Sciatic nerve (tissue), 2 donors: ENCODE measurements at regions not wholly inside any gene's neighbourhood (a gene's known extent, or its start where the extent isn't known, plus 50 kb on each side); places are given as distances from the start of the nearest gene placed in this dataset.
"Not testable (repeated sequence)": the region's sequence is repeated elsewhere in the genome, so short reads cannot be mapped to it uniquely, and the experiment has no call there.

ENCODE experiments used
- ATAC-seq: fragments of 200-7000 bp; cut with Tn5 transposase; one replicate; pipeline ENCODE4 v1.9.1; 2020; ENCODE audit warnings: mild to moderate bottlenecking, moderate library complexity
- DNase-seq: peaks from one replicate; pipeline ENCODE4 v3.0.0-alpha.2; 2020; ENCODE audit warnings: low spot score
- intact Hi-C: fragments of 100-400 bp; cut with DNase I; formaldehyde crosslinking; loops from one replicate; pipeline ENCODE4 v1.14.2; 2022
- donor health status: DM: no; HTN: no; CAD: no.
- donor health status: DM: no; HTN: no; CAD: no.

DNA sequence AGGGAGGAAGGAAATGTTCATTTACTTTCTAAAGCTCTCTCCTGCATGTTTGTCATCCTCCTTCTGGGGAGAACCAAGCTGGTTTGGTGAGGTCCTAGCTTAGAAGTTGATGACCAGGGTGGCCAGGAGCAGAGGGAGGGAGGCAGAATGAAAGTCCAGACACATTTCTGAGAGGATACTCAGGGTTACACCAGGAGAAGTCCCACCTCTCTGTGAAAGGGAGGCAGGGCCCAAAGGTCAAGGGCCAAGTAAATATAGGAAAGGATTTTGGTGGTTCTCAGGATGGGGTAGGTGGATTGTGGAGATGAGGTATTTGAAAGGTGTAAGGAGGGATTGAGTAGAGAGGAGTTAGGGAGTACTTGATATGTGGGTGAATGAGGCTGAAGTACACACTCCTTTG, 58.0 kb upstream of the FBXO11 start:
- ATAC-seq (no peak), DNase-seq (no peak)
- intact Hi-C loops: no loop called here

DNA sequence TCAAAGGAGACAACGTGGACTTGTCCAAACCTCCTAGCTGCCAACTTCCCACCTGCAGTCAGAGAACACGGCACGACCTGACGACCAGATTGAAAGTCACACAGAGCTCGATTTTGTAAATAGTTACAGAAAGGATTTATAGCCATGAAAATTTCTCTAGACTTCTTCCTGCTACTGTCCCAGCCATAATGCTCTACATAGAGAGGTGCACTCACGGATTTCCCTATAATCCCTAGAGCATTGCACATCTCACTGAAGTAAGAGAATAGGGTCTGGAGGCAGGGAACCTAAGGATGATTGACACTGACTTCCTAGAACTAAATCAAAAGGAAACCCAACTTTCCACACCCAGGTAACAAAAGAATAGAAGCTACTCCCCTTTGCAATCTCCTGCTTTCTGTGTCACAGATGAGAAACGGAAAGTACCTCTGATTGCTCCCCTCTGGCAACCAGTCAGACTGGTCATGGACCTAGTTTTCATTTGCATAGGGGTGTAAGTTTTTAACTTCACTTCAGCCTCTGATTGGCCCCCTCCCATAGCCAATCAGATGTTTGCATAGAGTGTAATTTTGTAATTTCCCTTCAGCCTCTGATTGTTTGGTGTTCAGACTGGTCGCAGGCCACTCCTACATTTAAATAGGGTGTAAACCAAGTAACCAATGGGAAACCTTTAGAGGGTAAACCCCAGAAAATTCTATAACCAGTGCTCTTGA, 58.6 kb upstream of the FBXO11 start:
- no peak for DNase-seq
- ATAC-seq: no peak
- intact Hi-C loops: no loop called here

DNA sequence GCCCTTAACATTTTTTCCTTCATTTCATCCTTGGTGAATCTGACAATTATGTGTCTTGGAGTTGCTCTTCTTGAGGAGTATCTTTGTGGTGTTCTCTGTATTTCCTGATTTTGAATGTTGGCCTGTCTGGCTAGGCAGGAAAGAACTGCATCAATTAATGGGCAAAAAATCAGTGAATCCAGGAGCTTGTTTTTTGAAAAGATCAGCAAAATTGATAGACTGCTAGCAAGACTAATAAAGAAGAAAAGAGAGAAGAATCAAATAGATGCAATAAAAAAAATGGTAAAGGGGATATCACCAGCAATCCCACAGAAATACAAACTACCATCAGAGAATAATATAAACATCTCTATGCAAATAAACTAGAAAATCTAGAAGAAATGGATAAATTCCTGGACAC, 70.4 kb upstream of the FBXO11 start:
- ATAC-seq, intact Hi-C loops, DNase-seq: not testable (repeated sequence)

DNA sequence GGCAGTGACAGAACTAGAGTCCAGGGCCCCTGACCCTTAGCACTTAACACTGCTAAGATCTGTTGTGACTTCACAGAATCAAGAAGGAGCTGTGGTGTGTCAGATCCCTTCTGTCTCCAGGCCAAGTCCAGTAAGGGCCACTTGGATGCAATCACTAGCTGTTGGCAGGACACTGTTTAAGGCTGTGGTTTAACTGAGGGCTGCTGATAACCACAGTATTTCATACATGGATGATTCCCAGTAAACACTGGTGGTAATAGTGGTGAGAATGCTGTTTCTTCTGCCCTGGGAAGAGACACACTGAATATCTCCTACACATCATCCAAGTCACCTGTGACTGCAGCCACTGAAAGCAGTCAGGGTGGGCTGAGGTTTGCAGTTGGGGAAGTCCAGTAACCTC, 77.7 kb upstream of the FBXO11 start:
- no peak for DNase-seq
- no peak for ATAC-seq
- intact Hi-C loops: no loop called here

DNA sequence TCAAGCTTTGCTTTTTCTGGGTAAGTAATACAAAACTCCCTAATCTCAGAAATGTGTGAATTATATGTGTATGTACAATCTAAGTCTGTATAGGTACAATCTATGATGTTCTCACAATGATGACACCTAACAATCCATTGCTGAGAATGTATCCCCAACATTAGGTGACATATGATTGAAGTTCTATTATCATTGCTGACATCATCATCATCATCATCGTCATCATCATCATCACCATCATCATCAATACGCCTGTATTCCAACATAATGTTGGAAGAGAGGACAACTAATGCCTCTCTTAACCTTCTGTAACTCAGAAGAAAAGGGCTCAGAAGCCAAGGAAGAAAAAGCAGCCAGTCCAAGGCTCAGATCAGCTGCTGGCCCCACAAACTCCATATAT, 84.2 kb upstream of the FBXO11 start:
- no peak for DNase-seq
- ATAC-seq: no peak
- intact Hi-C loops: no loop called here

DNA sequence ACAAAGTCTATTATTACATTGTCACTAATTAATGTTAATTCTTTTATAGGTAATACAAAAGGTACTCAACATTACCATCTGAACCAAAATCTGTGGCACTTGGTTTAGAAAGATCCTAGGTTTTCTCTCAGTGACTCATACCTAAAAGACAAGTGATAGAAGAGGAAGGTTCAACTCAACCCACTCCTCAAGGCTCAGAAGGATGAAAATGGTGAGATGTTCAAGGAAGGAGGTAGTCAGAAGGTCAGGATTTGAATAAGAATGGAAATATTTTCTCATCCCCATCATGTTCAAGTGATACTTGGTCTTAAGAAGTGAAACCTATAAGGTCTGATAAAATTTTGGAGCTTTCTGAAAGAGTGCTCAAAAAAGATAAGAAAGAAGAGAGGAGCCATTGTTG, 86.4 kb upstream of the FBXO11 start:
- no peak for DNase-seq
- no peak for ATAC-seq
- intact Hi-C loops: no loop called here

DNA sequence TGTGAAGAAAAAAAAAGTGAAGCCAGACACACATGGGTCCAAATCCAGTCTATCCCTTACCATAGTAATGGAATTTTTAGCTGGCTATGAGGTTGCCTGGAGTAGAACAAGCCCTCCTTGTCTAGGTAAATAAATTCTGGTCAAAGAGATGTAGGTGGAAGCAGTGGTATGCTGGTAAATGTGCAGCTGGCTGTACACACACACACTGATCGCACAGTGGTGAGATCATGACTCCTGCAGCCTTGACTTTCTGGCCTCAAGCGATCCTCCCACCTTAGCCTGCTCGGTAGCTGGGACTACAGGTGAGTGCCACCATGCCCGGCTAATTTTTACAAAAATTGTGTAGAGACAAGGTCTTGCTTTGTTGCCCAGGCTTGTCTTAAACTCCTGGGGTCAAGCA, 90.5 kb upstream of the FBXO11 start:
- ATAC-seq (no peak), DNase-seq (no peak)
- intact Hi-C loops: no loop called here

DNA sequence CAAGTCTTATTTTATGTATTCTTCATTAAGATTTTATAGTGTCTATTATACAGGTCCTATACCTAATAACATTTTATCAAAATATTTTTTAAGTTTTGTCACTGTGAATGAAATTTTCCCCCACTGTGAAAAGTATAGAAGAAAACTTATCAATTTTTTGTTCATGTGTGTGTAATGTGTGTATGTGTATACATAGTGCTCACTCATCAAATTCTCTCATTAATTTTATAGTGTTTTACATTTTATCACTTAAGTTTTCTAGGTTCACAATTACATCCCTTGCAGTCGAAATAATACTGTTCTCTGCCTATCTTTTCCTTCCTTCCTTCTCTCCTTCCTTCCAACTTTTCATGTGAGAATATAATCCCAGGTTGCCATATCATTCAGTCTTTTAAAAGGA, 93.2 kb upstream of the FBXO11 start:
- DNase-seq (no peak), ATAC-seq (no peak)
- intact Hi-C loops: no loop called here

DNA sequence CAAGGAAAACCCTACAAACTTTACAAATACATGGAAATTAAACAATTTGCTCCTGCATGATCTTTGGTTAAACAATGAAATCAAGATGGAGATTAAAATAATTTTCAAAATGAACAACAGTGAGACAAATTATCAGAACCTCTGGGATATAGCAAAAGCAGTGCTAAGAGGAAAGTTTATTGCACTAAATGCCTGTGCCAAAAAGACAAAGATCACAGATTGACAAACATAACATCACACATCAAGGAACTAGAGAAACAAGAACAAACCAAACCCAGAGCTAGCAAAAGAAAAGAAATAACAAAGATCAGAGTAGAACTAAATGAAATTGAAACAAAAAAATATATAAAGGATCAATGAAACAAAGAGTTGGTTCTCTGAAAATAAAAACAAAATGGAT, 95.2 kb upstream of the FBXO11 start:
- intact Hi-C loops: no loop called here

DNA sequence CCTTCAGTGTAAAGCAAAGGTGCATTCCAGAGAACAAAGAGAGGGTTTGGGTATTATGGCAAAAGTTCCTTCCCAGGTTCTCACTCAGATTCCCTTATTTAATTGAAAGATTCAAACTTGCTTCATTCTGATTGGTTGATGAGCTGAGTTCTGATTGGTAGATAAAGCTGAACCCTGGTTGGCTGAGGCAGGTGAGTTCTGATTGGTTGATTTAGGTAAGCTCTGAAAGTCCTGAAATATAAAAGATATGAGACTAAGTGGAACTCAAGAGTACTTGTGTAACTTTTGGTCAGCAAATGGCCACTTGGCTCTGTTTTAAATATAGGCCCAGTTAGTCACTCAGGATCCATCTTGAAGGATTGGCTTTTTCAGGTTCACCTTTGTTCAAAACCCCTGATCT, 99.8 kb upstream of the FBXO11 start:
- intact Hi-C loops: no loop called here
- DNase-seq: no peak
- no peak for ATAC-seq

More for the DNA sequence above, 95.2 kb upstream of the FBXO11 start:
- ATAC-seq: no peak
- DNase-seq: no peak

DNA sequence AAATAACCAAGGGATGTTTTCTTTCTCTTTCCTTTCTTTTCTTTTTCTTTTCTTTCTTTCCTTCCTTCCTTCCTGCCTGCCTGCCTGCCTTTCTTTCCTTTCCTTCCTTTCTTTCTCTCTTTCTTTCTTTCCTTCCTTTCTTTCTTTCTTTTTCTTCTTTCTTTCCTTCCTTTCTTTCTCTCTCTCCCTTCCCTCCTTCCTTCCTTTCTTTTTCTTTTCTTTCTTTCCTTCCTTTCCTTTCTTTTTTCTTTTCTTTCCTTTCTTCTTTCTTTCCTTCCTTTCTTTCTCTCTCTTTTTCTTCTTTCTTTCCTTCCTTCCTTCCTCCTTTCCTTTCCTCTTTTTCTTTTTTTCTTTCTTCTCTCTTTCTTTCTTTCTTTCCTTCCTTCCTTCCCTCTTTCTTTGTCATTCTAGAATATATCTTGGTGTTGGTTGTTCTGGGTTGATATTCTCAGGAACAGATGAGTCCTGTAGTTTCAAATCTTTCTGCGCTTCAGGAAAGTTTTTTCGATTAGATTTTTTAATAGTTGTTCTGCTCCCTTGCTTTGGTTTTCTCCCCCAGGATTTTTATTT, 101.5 kb upstream of the FBXO11 start:
- no peak for DNase-seq
- no peak for ATAC-seq
- intact Hi-C loops: no loop called here

DNA sequence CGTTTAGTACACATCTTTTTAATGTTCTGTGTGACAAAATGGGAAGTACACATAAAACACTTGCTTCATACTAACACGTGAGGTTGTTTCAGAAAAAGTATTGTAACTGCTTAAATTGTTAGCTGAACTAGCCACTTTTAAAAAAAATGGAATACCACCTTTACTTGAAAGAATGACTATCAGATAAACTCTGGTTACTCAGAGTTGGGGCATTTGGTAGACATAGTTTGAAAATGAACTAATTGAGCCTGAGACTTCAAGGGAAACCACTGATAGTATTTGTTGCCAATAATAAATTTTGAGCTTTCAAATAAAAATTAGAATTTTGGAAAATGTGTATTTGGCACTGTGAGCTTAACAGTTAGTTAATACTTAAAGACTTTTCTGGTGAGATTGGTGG, 103.0 kb upstream of the FBXO11 start:
- DNase-seq (no peak), ATAC-seq (no peak)
- intact Hi-C loops: no loop called here

DNA sequence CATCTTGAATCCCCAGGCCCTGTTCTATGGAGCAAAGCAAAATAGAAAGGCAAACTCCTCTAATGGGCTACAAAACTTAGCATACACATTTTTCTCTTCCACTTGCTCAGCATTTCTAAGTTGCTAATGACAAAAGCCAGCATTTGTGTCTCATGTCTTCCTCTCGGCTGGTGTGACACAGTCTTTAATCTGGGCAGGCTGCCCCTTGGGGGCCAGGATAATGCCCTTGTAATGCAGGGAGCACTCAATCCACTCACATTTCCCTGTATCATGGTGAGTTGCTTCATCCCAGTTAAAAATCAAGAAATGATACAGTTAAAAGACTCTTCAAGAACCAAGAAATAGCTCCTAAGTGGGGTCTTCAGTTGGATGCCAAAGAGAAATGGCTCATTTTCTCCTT, 109.1 kb upstream of the FBXO11 start:
- intact Hi-C loops: no loop called here

DNA sequence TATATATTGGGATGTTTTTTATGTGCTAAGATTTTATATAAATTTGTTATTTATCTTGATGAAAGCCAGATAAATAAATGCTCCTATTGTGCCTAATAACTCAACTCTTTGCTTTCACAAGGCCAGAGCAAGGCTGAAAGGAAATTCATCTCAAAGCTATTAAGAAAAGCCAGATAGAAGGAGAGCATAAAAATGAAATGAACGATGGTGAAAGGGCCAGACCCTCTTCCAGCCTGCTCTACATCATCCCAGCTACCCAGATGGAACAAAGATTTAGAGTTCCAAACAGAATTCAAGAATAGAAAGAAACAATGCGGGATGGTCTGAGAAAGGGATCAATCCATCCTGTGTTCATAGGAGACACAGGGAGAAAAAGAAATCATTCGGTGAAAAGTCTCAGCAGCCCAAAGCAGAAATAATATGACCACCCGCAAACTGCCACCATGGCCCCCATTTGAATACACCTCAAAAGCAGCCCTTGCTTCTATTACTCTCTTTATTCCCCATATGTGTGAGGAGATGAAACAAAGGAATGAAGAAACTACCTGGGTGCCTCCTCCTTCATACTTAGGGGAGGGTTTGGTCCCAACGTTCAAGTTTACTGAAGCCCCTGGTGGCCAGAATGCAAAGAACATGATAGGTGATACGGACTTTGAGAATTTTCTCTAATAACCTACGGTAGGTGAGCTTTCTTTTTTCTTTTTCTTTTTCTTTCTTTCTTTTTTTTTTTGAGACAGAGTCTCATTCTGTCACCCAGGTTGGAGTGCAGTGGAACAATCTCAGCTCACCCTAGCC, 110.1 kb upstream of the FBXO11 start:
- intact Hi-C loops: no loop called here
- ATAC-seq (no peak), DNase-seq (no peak)

More for the DNA sequence above, 109.1 kb upstream of the FBXO11 start:
- DNase-seq: no peak
- no peak for ATAC-seq

DNA sequence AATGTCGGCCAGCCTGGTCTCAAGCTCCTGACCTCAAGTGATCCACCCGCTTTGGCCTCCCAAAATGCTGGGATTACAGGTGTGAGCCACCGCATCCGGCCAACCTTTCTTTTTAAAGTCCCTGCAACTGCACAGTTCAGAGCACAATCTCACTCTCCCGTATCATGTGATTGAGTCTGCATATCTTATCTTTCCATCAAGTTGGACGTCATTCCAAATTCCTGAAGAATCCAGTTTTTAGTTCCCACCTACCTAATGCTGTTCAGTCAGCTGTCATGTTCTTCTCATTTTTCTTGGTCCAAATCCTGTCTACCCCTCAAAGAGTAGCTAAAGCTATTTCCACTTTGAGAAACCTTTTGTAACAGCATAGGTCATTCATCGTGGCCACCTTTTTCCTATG, 110.8 kb upstream of the FBXO11 start:
- ATAC-seq: no peak
- DNase-seq: no peak
- intact Hi-C loops: no loop called here

DNA sequence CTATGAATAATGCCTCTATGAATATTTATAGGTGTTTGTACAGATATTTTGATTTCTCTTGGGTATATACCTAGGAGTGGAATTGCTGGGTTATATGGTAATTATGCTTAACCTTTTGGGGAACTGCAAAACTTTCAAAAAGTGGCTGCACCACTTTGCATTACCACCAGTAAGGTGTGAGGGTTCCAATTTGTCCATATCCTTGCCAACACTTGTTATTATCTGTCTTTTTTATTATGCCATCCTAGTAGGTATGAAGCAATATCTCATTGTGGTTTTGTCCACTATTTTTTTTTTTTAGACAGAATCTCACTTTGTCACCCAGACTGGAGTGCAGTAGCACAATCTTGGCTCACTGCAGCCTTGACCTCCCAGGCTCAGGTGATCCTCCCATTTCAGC, 112.2 kb upstream of the FBXO11 start:
- DNase-seq: no peak

DNA sequence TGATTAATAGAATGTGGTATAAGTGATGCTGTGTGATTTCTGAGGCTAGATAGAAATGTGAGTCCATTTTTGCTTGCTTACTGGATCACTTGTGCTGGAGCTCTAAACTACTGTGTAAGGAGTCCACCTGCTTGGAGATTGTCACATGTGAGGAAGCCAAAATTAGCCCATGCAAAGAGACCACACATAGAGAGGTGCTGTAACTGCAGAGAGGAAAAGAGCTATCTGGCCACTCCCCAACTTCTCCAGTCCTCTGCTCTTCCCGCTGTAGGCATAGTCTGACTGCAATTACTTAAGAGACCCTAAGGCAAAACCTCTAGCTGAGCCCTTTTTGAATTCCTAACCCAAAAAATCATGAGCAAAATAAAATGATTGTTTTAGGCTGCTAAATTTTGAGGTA, 120.6 kb upstream of the FBXO11 start:
- intact Hi-C loops: no loop called here
- no peak for ATAC-seq
- DNase-seq: no peak

More for the DNA sequence above, 112.2 kb upstream of the FBXO11 start:
- intact Hi-C loops: no loop called here
- ATAC-seq: no peak

DNA sequence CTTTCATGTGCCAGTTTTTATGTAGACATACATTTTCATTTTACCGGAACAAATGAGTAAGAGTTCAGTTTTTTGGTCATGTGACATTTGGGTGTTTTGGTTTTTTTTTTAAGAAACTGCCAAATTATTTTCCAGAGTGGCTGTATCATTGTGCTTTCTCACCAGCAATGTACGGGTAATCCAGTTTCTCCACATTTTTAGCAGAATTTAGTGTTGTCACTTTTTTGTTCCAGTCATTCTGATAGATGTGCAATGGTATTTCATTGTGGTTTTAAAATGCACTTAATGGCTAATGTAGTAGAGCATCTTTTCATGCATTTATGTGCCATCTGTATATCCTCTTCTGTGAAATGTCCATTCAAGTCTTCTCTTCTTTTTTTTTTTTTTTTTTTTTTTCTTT, 126.5 kb upstream of the FBXO11 start:
- ATAC-seq (no peak), DNase-seq (no peak)
- intact Hi-C loops: no loop called here

DNA sequence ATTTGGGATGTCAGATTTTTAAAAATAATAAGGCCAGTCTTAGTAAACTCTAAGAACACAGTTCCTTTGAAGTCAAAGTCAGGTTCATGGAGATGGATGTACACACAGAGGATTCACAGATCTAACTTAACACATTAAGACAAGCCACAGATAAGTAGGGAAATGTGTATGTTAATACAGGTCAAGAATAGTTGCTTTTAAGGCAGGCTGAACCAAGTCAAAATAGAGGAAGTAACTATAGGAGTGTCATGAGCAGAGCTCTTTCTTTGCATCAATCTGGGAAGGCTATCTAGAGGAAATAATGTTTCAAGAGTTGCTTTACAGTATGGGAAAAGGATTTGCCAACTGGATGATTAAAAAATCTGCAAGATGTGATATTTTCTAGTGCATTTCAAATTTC, 128.0 kb upstream of the FBXO11 start:
- intact Hi-C loops: no loop called here
- no peak for DNase-seq
- ATAC-seq: no peak

DNA sequence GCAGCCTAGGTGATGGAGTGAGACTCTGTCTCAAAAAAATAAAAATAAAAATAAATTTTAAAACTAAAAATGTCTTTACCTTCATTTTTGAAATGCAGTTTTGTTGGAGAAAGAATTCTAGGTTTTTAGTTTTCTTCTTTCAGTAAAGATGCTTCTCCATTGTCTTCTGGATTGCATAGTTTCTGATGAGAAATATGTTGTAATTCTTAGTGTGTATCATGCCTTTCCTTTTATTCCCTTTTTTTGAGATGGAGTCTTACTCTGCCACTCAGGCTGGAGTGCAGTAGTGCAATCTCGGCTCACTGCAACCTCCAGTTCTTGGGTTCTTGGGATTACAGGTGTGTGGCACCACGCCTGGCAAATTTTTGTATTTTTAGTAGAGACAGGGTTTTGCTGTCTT, 130.0 kb upstream of the FBXO11 start:
- DNase-seq: no peak
- intact Hi-C loops: no loop called here
- no peak for ATAC-seq
